Loucy (cell line): ENCODE measurements at regions not wholly inside any gene's neighbourhood (a gene's known extent, or its start where the extent isn't known, plus 50 kb on each side); places are given as distances from the start of the nearest gene placed in this dataset.

Experiments used
- H2AFZ ChIP-seq: fragments of 200-600 bp; sonication (generic); 2 replicates; pipeline ENCODE4 v1.6.0; 2016; ENCODE audit warnings: antibody characterized with exemption, mild to moderate bottlenecking, low read length, moderate library complexity
- H3F3A ChIP-seq: fragments of 200-600 bp; 2 replicates; pipeline ENCODE4 v1.6.0; 2016; ENCODE audit warnings: antibody characterized with exemption, low read depth, mild to moderate bottlenecking
- H3K27me3 ChIP-seq: fragments of 200-600 bp; sonication (generic); 2 replicates; pipeline ENCODE4 v1.6.1; 2014; ENCODE audit warnings: low read length, mild to moderate bottlenecking; ENCODE audit not compliant: insufficient read depth, poor library complexity, severe bottlenecking
- H3K36me3 ChIP-seq: fragments of 200-600 bp; sonication (generic); 2 replicates; pipeline ENCODE4 v1.6.1; 2016; ENCODE audit warnings: low read length; ENCODE audit not compliant: insufficient read depth
- H3K4me1 ChIP-seq: fragments of 200-600 bp; sonication (generic); 2 replicates; pipeline ENCODE4 v1.5.1; 2014; ENCODE audit warnings: low read length, mild to moderate bottlenecking; ENCODE audit not compliant: insufficient read depth, poor library complexity, severe bottlenecking
- H3K4me2 ChIP-seq: fragments of 200-600 bp; sonication (generic); 2 replicates; pipeline ENCODE4 v1.6.0; 2014; ENCODE audit warnings: antibody characterized with exemption, low read length, low read depth, mild to moderate bottlenecking; ENCODE audit not compliant: poor library complexity, severe bottlenecking
- H3K4me3 ChIP-seq: fragments of 200-600 bp; sonication (generic); 2 replicates; pipeline ENCODE4 v1.5.1; 2014; ENCODE audit warnings: low read length, mild to moderate bottlenecking, mixed read lengths; ENCODE audit not compliant: poor library complexity, severe bottlenecking
- H3K79me2 ChIP-seq: fragments of 200-600 bp; sonication (generic); 2 replicates; pipeline ENCODE4 v1.6.1; 2014; ENCODE audit warnings: low read length; ENCODE audit not compliant: insufficient read depth
- H3K9ac ChIP-seq: fragments of 200-600 bp; sonication (generic); 2 replicates; pipeline ENCODE4 v1.6.0; 2014; ENCODE audit warnings: mild to moderate bottlenecking, low read depth, low read length, moderate library complexity; ENCODE audit not compliant: poor library complexity, severe bottlenecking
- H3K9me2 ChIP-seq: fragments of 200-600 bp; sonication (generic); replicated peaks from 2 replicates; pipeline ENCODE4 v1.6.1; 2016; ENCODE audit warnings: low read depth, low read length, mixed read lengths
- H3K9me3 ChIP-seq: fragments of 200-600 bp; sonication (generic); 2 replicates; pipeline ENCODE4 v1.6.1; 2014; ENCODE audit warnings: mild to moderate bottlenecking, antibody characterized with exemption, low read length, low read depth; ENCODE audit not compliant: insufficient read depth
- H4K20me1 ChIP-seq: fragments of 200-600 bp; sonication (generic); 2 replicates; pipeline ENCODE4 v1.6.0; 2014; ENCODE audit warnings: antibody characterized with exemption, low read length, mild to moderate bottlenecking; ENCODE audit not compliant: insufficient read depth, poor library complexity, severe bottlenecking
- CTCF ChIP-seq: fragments of 200-600 bp; sonication (generic); conservative IDR thresholded peaks from 2 replicates; pipeline ENCODE4 v1.5.1; 2014; ENCODE audit warnings: mild to moderate bottlenecking, antibody characterized with exemption, low read length
- EZH2phosphoT487 ChIP-seq: fragments of 200-600 bp; IDR thresholded peaks from 2 replicates; pipeline ENCODE4 v1.6.1; 2018; ENCODE audit warnings: antibody characterized with exemption, mild to moderate bottlenecking, moderate library complexity, borderline replicate concordance

- no peak overlapping the region for H3K4me3 ChIP-seq
- no peak overlapping the region for H3K4me2 ChIP-seq
- no peak overlapping the region for H3K9ac ChIP-seq
- no peaks in the 10 kb centered on the region for H3K27me3 ChIP-seq
- no peaks in the 10 kb centered on the region for H3K4me1 ChIP-seq
- TF ChIP-seq CTCF = no peak
- no peaks in the 10 kb centered on the region for H3K79me2 ChIP-seq
- no peaks in the 10 kb centered on the region for H4K20me1 ChIP-seq
- no peaks in the 10 kb centered on the region for H3K36me3 ChIP-seq
- no peaks in the 10 kb centered on the region for H3F3A ChIP-seq
- no peaks in the 10 kb centered on the region for H3K9me2 ChIP-seq
- H3K9me3 ChIP-seq = no peaks in the 10 kb centered on the region
- no peak overlapping the region for H2AFZ ChIP-seq
These were observed 493.6 kb upstream of the RIOK2 start for GRCh38 chr5:97676608-97677007.

- no peaks in the 10 kb centered on the region for H3K36me3 ChIP-seq
- H2AFZ ChIP-seq = no peak overlapping the region
- no peaks in the 10 kb centered on the region for H3K9me2 ChIP-seq
- TF ChIP-seq EZH2phosphoT487 (no peak), CTCF (no peak)
- H3K4me3 ChIP-seq = no peak overlapping the region
- no peaks in the 10 kb centered on the region for H3K79me2 ChIP-seq
- H3K4me2 ChIP-seq = no peak overlapping the region
- no peaks in the 10 kb centered on the region for H3K4me1 ChIP-seq
- H3K9me3 ChIP-seq = no peaks in the 10 kb centered on the region
- H3F3A ChIP-seq = no peaks in the 10 kb centered on the region
- H3K9ac ChIP-seq = no peak overlapping the region
- H3K27me3 ChIP-seq = no peaks in the 10 kb centered on the region
- H4K20me1 ChIP-seq = no peaks in the 10 kb centered on the region
These were observed 511.0 kb upstream of the RIOK2 start for GRCh38 chr5:97694091-97694490.

GRCh38 chr5:97714424-97714823 lies 531.4 kb upstream of the RIOK2 start:
- Histone ChIP-seq H3K9ac (no peak overlapping the region), H3K27me3 (no peaks in the 10 kb centered on the region), H4K20me1 (no peaks in the 10 kb centered on the region), H3K4me3 (no peak overlapping the region), H3K9me2 (no peaks in the 10 kb centered on the region), H3K9me3 (no peaks in the 10 kb centered on the region), H3K36me3 (no peaks in the 10 kb centered on the region), H3K4me1 (no peaks in the 10 kb centered on the region), H3K79me2 (no peaks in the 10 kb centered on the region), H3K4me2 (no peak overlapping the region), H2AFZ (no peak overlapping the region), H3F3A (no peaks in the 10 kb centered on the region)
- TF ChIP-seq CTCF = no peak
- TF ChIP-seq EZH2phosphoT487 = no peak
